ENCODE measurements at regions not wholly inside any gene's neighbourhood (a gene's known extent, or its start where the extent isn't known, plus 50 kb on each side); places are given as distances from the start of the nearest gene placed in this dataset.

- TF ChIP-seq POLR2A (IDR thresholded peaks at IDR 0.05), result no peak
- no peak for TF ChIP-seq CTCF (IDR thresholded peaks at IDR 0.05)
- TF ChIP-seq EP300 (IDR thresholded peaks at IDR 0.05; ENCODE audit: low read depth), result no peak
- TF ChIP-seq POLR2AphosphoS5 (IDR thresholded peaks at IDR 0.05), result no peak
These were observed 78.9 kb upstream of the RPS23 start for GRCh38 chr5:82356808-82357671.

Measured in transverse colon (tissue), 4 donors.